Upper lobe of left lung (tissue), 6 donors: ENCODE measurements at regions not wholly inside any gene's neighbourhood (a gene's known extent, or its start where the extent isn't known, plus 50 kb on each side); places are given as distances from the start of the nearest gene placed in this dataset.

Experiments
- ATAC-seq, 2 donors: fragments of 200-7000 bp; cut with Tn5 transposase; one replicate each; pipeline ENCODE4 v1.9.1; 2022; ENCODE audit warnings: mild to moderate bottlenecking in 2 of 2, moderate library complexity in 2 of 2; ENCODE audit not compliant: low FRiP score in 2 of 2
- DNase-seq, 2 donors: peaks; one replicate each; pipeline ENCODE4 v3.0.0-alpha.2; 2019 to 2020
- H3K27ac ChIP-seq, 4 donors: fragments of 200-600 bp; sonication (generic); one replicate each; pipeline ENCODE4 v1.5.1; 2016 to 2019
- H3K27me3 ChIP-seq, 4 donors: fragments of 200-600 bp; sonication (generic); one replicate each; pipeline ENCODE4 v1.5.1; 2017 to 2019
- H3K36me3 ChIP-seq, 4 donors: fragments of 200-600 bp; sonication (generic); one replicate each; pipeline ENCODE4 v1.5.1; 2016 to 2019
- H3K4me1 ChIP-seq, 4 donors: fragments of 200-600 bp; sonication (generic); one replicate each; pipeline ENCODE4 v1.5.1; 2018 to 2019
- H3K4me3 ChIP-seq, 4 donors: fragments of 200-600 bp; sonication (generic); one replicate each; pipeline ENCODE4 v1.5.1; 2017 to 2019; ENCODE audit warnings: mild to moderate bottlenecking in 2 of 4, moderate library complexity in 1 of 4
- H3K9me3 ChIP-seq, 4 donors: fragments of 200-600 bp; sonication (generic); one replicate each; pipeline ENCODE4 v1.5.1; 2018 to 2019
- EP300 ChIP-seq, 4 donors: sonication (generic); formaldehyde crosslinking; IDR thresholded peaks; one replicate each; pipeline ENCODE4 v1.5.1; 2017; ENCODE audit warnings: antibody characterized with exemption in 4 of 4, control low read depth in 2 of 4
- POLR2A ChIP-seq, 4 donors: fragments of 450-650 bp; IDR thresholded peaks; one replicate each; pipeline ENCODE4 v1.5.1; 2016 to 2017; ENCODE audit warnings: antibody characterized with exemption in 4 of 4, mild to moderate bottlenecking in 2 of 4
- POLR2AphosphoS5 ChIP-seq, 2 donors: sonication (generic); formaldehyde crosslinking; IDR thresholded peaks; one replicate each; pipeline ENCODE4 v1.5.1; 2017; ENCODE audit warnings: antibody characterized with exemption in 2 of 2
- WGBS, 2 donors: methylation state at CpG; one replicate each; pipeline ENCODE4 v1.1.5; 2017 to 2018; 5-methylcytosine and 5-hydroxymethylcytosine counted together
- TF ChIP-seq, protein P1 (sequence below), 6 experiments: fragments of 450-650 bp in 4 of 6; fragments of 200-600 bp in 2 of 6; sonication (generic) in 2 of 6; IDR thresholded peaks; one replicate each; pipeline ENCODE4 v1.5.1; 2016 to 2019; ENCODE audit warnings: antibody characterized with exemption in 6 of 6
- donor health status: DM: no; HTN: no; CAD: no; lungs with moderate emphysema.
- donor health status: DM: no; HTN: yes; CAD: no; lungs with severe emphysema.

DNA sequence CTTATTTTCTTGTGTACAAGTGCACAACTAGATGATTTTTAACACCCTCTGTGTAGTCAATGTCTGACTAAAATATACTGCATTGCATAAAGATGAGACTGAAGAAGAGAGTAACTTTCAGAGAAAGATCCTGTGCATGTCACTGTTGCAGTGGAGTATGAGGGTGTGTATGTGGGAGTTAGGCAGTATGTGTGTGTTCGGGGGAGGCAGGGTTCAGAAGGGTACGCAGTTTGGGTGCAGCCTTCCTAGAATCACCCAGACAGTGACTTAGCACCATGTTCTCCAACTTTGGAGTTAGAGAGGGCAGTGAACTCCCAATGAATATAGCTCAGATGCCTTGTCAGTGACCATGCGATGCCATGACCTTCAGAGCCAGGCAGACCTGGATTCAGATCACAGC is 84.6 kb downstream of the LRATD1 start:
- H3K4me1 ChIP-seq, result no peaks in the 10 kb centered on the region
- TF ChIP-seq EP300 (IDR thresholded peaks at IDR 0.05), result no peak
- TF ChIP-seq POLR2AphosphoS5 (IDR thresholded peaks at IDR 0.05), result no peak
- no peak for TF ChIP-seq POLR2A (IDR thresholded peaks at IDR 0.05)
- TF ChIP-seq, protein P1, sequence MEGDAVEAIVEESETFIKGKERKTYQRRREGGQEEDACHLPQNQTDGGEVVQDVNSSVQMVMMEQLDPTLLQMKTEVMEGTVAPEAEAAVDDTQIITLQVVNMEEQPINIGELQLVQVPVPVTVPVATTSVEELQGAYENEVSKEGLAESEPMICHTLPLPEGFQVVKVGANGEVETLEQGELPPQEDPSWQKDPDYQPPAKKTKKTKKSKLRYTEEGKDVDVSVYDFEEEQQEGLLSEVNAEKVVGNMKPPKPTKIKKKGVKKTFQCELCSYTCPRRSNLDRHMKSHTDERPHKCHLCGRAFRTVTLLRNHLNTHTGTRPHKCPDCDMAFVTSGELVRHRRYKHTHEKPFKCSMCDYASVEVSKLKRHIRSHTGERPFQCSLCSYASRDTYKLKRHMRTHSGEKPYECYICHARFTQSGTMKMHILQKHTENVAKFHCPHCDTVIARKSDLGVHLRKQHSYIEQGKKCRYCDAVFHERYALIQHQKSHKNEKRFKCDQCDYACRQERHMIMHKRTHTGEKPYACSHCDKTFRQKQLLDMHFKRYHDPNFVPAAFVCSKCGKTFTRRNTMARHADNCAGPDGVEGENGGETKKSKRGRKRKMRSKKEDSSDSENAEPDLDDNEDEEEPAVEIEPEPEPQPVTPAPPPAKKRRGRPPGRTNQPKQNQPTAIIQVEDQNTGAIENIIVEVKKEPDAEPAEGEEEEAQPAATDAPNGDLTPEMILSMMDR (IDR thresholded peaks at IDR 0.05), result no peak
- no peaks in the 10 kb centered on the region for H3K36me3 ChIP-seq
- no peak for ATAC-seq
- DNase-seq, result no peak
- H3K27ac ChIP-seq, result no peak overlapping the region
- no peak overlapping the region for H3K4me3 ChIP-seq
- WGBS, 2 donors, result 88 to 93% methylated on average over 3 of the region's 3 CpGs
- no peaks in the 10 kb centered on the region for H3K27me3 ChIP-seq
- H3K9me3 ChIP-seq, result no peaks in the 10 kb centered on the region

DNA sequence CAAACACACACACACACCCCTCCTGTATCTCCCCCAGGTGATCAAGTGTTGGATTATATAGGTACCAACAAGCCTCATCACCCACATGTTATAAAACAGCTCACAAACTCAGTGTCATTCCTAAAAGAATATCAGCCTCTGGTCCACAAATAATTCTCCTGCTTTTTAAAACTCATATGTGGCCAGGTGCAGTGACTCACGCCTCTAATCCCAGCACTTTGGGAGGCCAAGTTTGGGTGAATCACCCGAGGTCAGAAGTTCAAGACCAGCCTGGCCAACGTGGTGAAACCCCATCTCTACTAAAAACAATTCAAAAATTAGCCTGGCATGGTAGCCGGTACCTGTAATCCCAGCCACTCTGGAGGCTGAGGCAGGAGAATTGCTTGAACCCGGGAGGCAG is 87.8 kb downstream of the LRATD1 start:
- no peak overlapping the region for H3K4me3 ChIP-seq
- H3K9me3 ChIP-seq, result no peaks in the 10 kb centered on the region
- DNase-seq (no peak), ATAC-seq (no peak)
- no peaks in the 10 kb centered on the region for H3K36me3 ChIP-seq
- 75 to 79% methylated on average over 5 of the region's 5 CpGs for WGBS, 2 donors
- no peaks in the 10 kb centered on the region for H3K4me1 ChIP-seq
- no peak overlapping the region for H3K27ac ChIP-seq
- TF ChIP-seq EP300 (IDR thresholded peaks at IDR 0.05) (no peak), POLR2AphosphoS5 (IDR thresholded peaks at IDR 0.05) (no peak), POLR2A (IDR thresholded peaks at IDR 0.05) (no peak)
- TF ChIP-seq, protein P1 (IDR thresholded peaks at IDR 0.05), result no peak
- H3K27me3 ChIP-seq, result no peaks in the 10 kb centered on the region

DNA sequence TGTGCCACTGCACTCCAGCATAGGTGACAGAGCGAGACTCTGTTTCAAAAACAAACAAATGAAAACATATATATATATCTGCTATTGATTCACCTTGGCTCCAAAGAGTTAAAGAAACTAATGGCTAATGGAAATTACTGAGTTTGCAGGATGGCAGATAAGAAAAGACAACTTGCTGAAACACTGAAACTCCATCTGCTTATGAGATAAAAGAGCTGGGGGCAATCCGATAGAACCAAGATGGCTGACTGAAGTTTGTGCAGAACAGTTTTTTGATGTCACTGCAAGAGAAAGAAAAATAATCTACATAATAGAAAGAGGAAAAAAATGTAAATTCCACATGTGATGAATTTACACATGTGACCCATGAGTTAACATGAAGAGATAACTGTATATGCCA is 88.2 kb downstream of the LRATD1 start:
- Histone ChIP-seq H3K27me3 (no peaks in the 10 kb centered on the region), H3K36me3 (no peaks in the 10 kb centered on the region), H3K27ac (no peak overlapping the region), H3K9me3 (no peaks in the 10 kb centered on the region), H3K4me3 (no peak overlapping the region), H3K4me1 (no peaks in the 10 kb centered on the region)
- TF ChIP-seq, protein P1 (IDR thresholded peaks at IDR 0.05), result no peak
- no peak for TF ChIP-seq POLR2A (IDR thresholded peaks at IDR 0.05)
- DNase-seq (no peak), ATAC-seq (no peak)
- 73 to 78% methylated on average over 2 of the region's 2 CpGs for WGBS, 2 donors

DNA sequence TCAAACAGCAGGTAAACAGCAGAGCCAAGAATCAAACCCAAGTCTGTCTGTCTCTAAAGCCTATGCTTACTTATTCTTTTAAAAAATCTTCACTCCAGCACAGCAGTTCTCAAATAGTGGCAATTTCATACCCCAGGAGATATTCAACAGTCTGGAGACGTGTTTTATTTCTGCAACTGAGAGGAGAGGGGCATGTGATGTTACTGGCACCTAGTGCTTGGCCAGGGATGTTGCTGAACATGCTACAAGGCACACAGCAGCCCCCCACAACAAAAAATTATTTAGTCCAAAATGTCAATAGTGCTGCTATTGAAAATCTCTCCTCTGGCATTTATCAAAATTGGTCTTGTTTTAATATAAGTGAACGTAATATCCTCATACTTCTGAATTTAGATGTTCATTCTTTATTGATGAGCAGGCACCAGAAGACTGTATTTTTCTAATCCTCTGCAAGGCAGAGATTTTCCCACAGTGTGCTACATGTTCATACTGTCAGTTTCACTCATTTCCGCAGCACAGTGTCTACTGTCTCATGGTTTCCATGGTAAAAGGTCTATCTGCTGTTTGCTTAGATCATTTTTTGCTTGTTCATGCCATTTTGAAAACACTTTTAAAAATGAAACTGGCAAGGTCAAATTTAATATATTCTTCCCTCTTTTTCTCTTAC is 90.5 kb downstream of the LRATD1 start:
- ATAC-seq (no peak), DNase-seq (no peak)
- no peaks in the 10 kb centered on the region for H3K27me3 ChIP-seq
- no peaks in the 10 kb centered on the region for H3K9me3 ChIP-seq
- TF ChIP-seq, protein P1 (IDR thresholded peaks at IDR 0.05), result no peak
- TF ChIP-seq EP300 (IDR thresholded peaks at IDR 0.05) (no peak), POLR2AphosphoS5 (IDR thresholded peaks at IDR 0.05) (no peak), POLR2A (IDR thresholded peaks at IDR 0.05) (no peak)
- 52 to 54% methylated on average over 3 of the region's 3 CpGs for WGBS, 2 donors
- no peaks in the 10 kb centered on the region for H3K36me3 ChIP-seq
- no peak overlapping the region for H3K4me3 ChIP-seq
- no peak overlapping the region for H3K27ac ChIP-seq
- H3K4me1 ChIP-seq, result no peaks in the 10 kb centered on the region

DNA sequence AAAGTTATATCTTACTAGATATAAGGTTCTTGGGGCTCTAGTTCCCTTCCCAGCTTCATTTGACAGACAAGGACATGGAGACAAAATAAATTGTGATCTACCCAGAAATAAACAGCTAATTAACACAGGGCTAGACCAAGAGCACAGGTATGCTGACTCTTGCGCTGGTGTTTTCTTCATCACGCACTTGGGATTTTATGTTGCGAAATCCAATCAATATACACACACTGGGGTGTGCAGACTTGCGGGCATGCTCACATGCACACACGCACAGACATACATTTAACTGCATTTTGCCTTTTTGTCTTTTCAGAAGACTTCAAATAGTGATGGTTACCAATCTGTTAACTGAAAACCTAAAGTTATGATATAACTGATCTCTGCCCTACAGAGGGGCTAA is 91.2 kb downstream of the LRATD1 start:
- DNase-seq, result no peak

More for the DNA sequence above, 91.2 kb downstream of the LRATD1 start:
- Histone ChIP-seq H3K4me1 (no peaks in the 10 kb centered on the region), H3K36me3 (no peaks in the 10 kb centered on the region), H3K27ac (no peak overlapping the region), H3K4me3 (no peak overlapping the region), H3K9me3 (no peaks in the 10 kb centered on the region), H3K27me3 (no peaks in the 10 kb centered on the region)
- ATAC-seq, result no peak
- TF ChIP-seq, protein P1 (IDR thresholded peaks at IDR 0.05), result no peak
- TF ChIP-seq EP300 (IDR thresholded peaks at IDR 0.05) (no peak), POLR2AphosphoS5 (IDR thresholded peaks at IDR 0.05) (no peak), POLR2A (IDR thresholded peaks at IDR 0.05) (no peak)
- 70 to 75% methylated on average over 5 of the region's 5 CpGs for WGBS, 2 donors
